Hepatocyte (in vitro differentiated cells): ENCODE measurements at regions not wholly inside any gene's neighbourhood (a gene's known extent, or its start where the extent isn't known, plus 50 kb on each side); places are given as distances from the start of the nearest gene placed in this dataset.

Experiments
- DNase-seq: peaks from one replicate; pipeline ENCODE4 v3.0.0-alpha.2; 2016; ENCODE audit warnings: low spot score
- H2AFZ ChIP-seq: fragments of 200-600 bp; sonication (generic); 2 replicates; pipeline ENCODE4 v1.6.0; 2016; ENCODE audit warnings: antibody characterized with exemption, mild to moderate bottlenecking
- H3K27ac ChIP-seq: fragments of 200-600 bp; sonication (generic); 2 replicates; pipeline ENCODE4 v1.5.1; 2016; ENCODE audit warnings: mild to moderate bottlenecking
- H3K27me3 ChIP-seq: fragments of 200-600 bp; sonication (generic); 2 replicates; pipeline ENCODE4 v1.6.1; 2016
- H3K36me3 ChIP-seq: fragments of 200-600 bp; sonication (generic); replicated peaks from 2 replicates; pipeline ENCODE4 v1.5.1; 2016; ENCODE audit warnings: low read depth; ENCODE audit not compliant: insufficient read depth
- H3K4me1 ChIP-seq: fragments of 200-600 bp; sonication (generic); 2 replicates; pipeline ENCODE4 v1.5.1; 2016; ENCODE audit warnings: mild to moderate bottlenecking, moderate library complexity; ENCODE audit not compliant: insufficient read depth
- H3K4me2 ChIP-seq: fragments of 200-600 bp; sonication (generic); 2 replicates; pipeline ENCODE4 v1.6.0; 2016
- H3K4me3 ChIP-seq: fragments of 200-600 bp; sonication (generic); 2 replicates; pipeline ENCODE4 v1.5.1; 2016; ENCODE audit warnings: mild to moderate bottlenecking
- H3K79me2 ChIP-seq: fragments of 200-600 bp; sonication (generic); 2 replicates; pipeline ENCODE4 v1.6.0; 2017; ENCODE audit warnings: mild to moderate bottlenecking
- H3K9me2 ChIP-seq: fragments of 200-600 bp; sonication (generic); replicated peaks from 2 replicates; pipeline ENCODE4 v1.6.0; 2017; ENCODE audit warnings: mild to moderate bottlenecking; ENCODE audit not compliant: insufficient read depth
- H3K9me3 ChIP-seq: fragments of 200-600 bp; sonication (generic); 2 replicates; pipeline ENCODE4 v1.5.1; 2016; ENCODE audit warnings: low read depth, mild to moderate bottlenecking
- H4K20me1 ChIP-seq: fragments of 200-600 bp; sonication (generic); 2 replicates; pipeline ENCODE4 v1.6.0; 2016; ENCODE audit warnings: mild to moderate bottlenecking; ENCODE audit not compliant: insufficient read depth, poor library complexity, severe bottlenecking
- EZH2 ChIP-seq: fragments of 200-600 bp; sonication (generic); IDR thresholded peaks from 2 replicates; pipeline ENCODE4 v1.6.1; 2016; ENCODE audit warnings: antibody characterized with exemption, mild to moderate bottlenecking, borderline replicate concordance
- EZH2phosphoT487 ChIP-seq: fragments of 200-600 bp; sonication (generic); IDR thresholded peaks from one replicate; pipeline ENCODE4 v1.6.1; 2018; ENCODE audit warnings: antibody characterized with exemption, mild to moderate bottlenecking, low read depth, moderate library complexity; ENCODE audit not compliant: unreplicated experiment, severe bottlenecking
- WGBS: methylation state at CpG from one replicate; pipeline ENCODE4 v1.1.6; 2016; ENCODE audit warnings: low lambda C conversion rate; ENCODE audit errors: missing lambda C conversion rate; 5-methylcytosine and 5-hydroxymethylcytosine counted together
- TF ChIP-seq, protein P1 (sequence below): fragments of 200-600 bp; sonication (generic); IDR thresholded peaks from 2 replicates; pipeline ENCODE4 v1.5.1; 2016; ENCODE audit warnings: antibody characterized with exemption, mild to moderate bottlenecking; ENCODE audit not compliant: poor library complexity

DNA sequence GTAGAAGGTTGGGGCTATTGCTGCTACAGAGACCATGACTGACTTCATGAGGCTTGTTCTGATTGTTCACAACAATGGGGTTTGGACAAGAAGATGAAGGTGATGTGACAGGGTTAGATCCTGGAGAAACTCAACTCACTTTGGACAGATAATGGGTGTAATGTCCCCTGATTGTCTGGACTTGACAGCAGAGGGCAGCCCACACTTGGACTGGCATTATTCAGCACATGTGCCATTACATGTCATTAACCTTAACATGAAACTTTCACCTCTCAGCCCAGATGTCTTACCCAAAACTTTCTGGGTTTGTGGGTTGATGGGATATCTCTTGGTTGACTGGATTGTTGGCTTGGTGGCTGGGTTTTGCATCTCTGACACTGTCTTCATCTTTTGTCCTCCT is 101.5 kb downstream of the MXRA5 start:
- Histone ChIP-seq H3K9me2 (no peaks in the 10 kb centered on the region), H3K9me3 (no peaks in the 10 kb centered on the region), H3K27ac (peak overlapping the region; percentile 24), H3K4me2 (no peak overlapping the region), H2AFZ (no peak overlapping the region), H3K4me3 (no peak overlapping the region), H3K36me3 (no peaks in the 10 kb centered on the region), H3K4me1 (no peaks in the 10 kb centered on the region), H3K79me2 (no peaks in the 10 kb centered on the region), H4K20me1 (no peaks in the 10 kb centered on the region), H3K27me3 (no peaks in the 10 kb centered on the region)
- no peak for DNase-seq
- TF ChIP-seq EZH2phosphoT487, result no peak
- TF ChIP-seq, protein P1, sequence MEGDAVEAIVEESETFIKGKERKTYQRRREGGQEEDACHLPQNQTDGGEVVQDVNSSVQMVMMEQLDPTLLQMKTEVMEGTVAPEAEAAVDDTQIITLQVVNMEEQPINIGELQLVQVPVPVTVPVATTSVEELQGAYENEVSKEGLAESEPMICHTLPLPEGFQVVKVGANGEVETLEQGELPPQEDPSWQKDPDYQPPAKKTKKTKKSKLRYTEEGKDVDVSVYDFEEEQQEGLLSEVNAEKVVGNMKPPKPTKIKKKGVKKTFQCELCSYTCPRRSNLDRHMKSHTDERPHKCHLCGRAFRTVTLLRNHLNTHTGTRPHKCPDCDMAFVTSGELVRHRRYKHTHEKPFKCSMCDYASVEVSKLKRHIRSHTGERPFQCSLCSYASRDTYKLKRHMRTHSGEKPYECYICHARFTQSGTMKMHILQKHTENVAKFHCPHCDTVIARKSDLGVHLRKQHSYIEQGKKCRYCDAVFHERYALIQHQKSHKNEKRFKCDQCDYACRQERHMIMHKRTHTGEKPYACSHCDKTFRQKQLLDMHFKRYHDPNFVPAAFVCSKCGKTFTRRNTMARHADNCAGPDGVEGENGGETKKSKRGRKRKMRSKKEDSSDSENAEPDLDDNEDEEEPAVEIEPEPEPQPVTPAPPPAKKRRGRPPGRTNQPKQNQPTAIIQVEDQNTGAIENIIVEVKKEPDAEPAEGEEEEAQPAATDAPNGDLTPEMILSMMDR, result no peak
- TF ChIP-seq EZH2, result no peak

GRCh38 chrX:3244203-3244743 is 102.2 kb downstream of the MXRA5 start:
- Histone ChIP-seq H3K4me3 (no peak overlapping the region), H2AFZ (no peak overlapping the region), H3K36me3 (no peaks in the 10 kb centered on the region), H3K4me1 (no peaks in the 10 kb centered on the region), H3K4me2 (peak overlapping the region; percentile 49), H3K27ac (peak overlapping the region; percentile 62), H4K20me1 (no peaks in the 10 kb centered on the region), H3K9me3 (no peaks in the 10 kb centered on the region), H3K79me2 (no peaks in the 10 kb centered on the region), H3K9me2 (no peaks in the 10 kb centered on the region), H3K27me3 (no peaks in the 10 kb centered on the region)
- 56% methylated on average over 7 of the region's 7 CpGs for WGBS
- DNase-seq, result peak; percentile 46
- TF ChIP-seq, protein P1, result no peak
- TF ChIP-seq EZH2 (no peak), EZH2phosphoT487 (no peak)

DNA sequence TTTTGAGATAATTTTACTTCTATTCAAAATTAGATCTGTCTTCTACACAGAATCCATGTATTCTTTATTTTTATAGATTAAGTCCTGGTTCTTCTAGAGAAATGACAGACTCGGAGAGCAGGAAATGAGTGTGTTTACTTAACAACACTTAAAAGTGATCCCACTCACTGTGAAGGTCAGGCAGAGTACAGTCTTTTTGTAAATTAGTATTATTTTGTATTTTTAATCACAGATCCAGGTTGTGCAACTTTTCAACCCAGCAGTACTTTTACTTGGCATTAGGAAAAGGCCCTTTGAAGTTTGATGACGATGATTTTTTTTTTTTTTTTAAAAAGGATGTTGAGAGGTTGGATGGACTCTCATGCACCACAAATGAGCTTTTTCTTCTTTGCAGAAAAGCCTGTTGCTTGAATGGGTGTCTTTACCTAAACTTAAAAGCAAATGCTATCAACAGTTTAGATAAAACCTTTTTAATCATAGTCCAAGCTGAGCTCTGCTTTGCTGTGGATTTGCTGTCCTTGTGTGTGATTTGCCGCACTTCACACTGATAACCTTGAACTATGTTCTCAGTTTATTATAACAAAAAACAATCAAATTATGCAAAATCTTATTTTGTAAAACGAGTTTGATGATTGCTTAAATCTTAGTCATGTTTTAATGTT is 114.1 kb downstream of the MXRA5 start:
- H3K27ac ChIP-seq, result no peak overlapping the region
- no peak for DNase-seq

More for the DNA sequence above, 114.1 kb downstream of the MXRA5 start:
- H3K4me3 ChIP-seq, result no peak overlapping the region
- H3K4me2 ChIP-seq, result no peak overlapping the region
- H3K79me2 ChIP-seq, result no peaks in the 10 kb centered on the region
- TF ChIP-seq, protein P1, result no peak
- TF ChIP-seq EZH2phosphoT487 (no peak), EZH2 (no peak)
- no peaks in the 10 kb centered on the region for H3K9me3 ChIP-seq
- no peaks in the 10 kb centered on the region for H3K36me3 ChIP-seq
- H3K9me2 ChIP-seq, result no peaks in the 10 kb centered on the region
- WGBS, result 54% methylated on average over 4 of the region's 4 CpGs
- no peaks in the 10 kb centered on the region for H3K27me3 ChIP-seq
- no peaks in the 10 kb centered on the region for H3K4me1 ChIP-seq
- H2AFZ ChIP-seq, result no peak overlapping the region
- no peaks in the 10 kb centered on the region for H4K20me1 ChIP-seq
